Memory B cell (primary cell): ENCODE measurements at regions not wholly inside any gene's neighbourhood (a gene's known extent, or its start where the extent isn't known, plus 50 kb on each side); places are given as distances from the start of the nearest gene placed in this dataset.

ENCODE experiments used
- ATAC-seq: fragments of 150-1000 bp; cut with Tn5 transposase; 2 replicates; pipeline ENCODE4 v1.10.0; 2021; ENCODE audit warnings: low read depth, mild to moderate bottlenecking, moderate library complexity
- DNase-seq, 2 donors: peaks; one replicate each; pipeline ENCODE4 v3.0.0; 2022; ENCODE audit warnings: low spot score in 2 of 2
- H3K27ac Mint-ChIP-seq: one replicate; pipeline ENCODE4 v1.8.0; 2022; ENCODE audit warnings: mild to moderate bottlenecking, moderate library complexity, mixed read lengths
- H3K27me3 Mint-ChIP-seq: one replicate; pipeline ENCODE4 v1.8.0; 2022; ENCODE audit warnings: mixed read lengths
- H3K36me3 Mint-ChIP-seq: one replicate; pipeline ENCODE4 v1.8.0; 2022; ENCODE audit warnings: mild to moderate bottlenecking, mixed read lengths
- H3K4me1 Mint-ChIP-seq: one replicate; pipeline ENCODE4 v1.8.0; 2022; ENCODE audit warnings: mixed read lengths
- H3K4me3 Mint-ChIP-seq: one replicate; pipeline ENCODE4 v1.8.0; 2022; ENCODE audit warnings: mild to moderate bottlenecking, moderate library complexity, mixed read lengths
- H3K9me3 Mint-ChIP-seq: one replicate; pipeline ENCODE4 v1.8.0; 2022; ENCODE audit warnings: mixed read lengths

DNA sequence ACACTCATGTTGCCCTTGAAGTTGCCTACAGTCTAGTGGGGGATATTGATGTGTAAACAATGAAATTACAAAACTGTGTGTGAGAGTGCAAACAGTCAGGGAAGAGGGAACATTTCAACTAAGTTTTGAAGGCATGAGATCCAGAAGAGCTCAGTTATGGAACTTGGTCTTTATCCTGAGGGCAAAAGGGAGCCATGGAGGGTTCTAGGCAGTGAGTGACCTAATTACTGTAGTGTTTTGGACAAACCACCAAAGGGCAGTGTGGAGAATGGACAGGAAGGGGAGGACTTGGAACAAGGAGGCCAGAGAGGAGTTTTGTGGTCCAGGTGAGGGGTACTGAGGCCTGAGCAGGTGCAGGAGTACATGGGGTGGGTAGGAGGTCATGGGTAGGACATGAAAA, 143.7 kb upstream of the SMIM23 start:
- no peak for ATAC-seq
- Mint-ChIP-seq H3K27ac (no peak overlapping the region), H3K27me3 (peaks cover 17% of the 10 kb centered on the region), H3K9me3 (no peaks in the 10 kb centered on the region), H3K36me3 (no peaks in the 10 kb centered on the region), H3K4me1 (no peaks in the 10 kb centered on the region), H3K4me3 (no peak overlapping the region)
- no peak for DNase-seq

DNA sequence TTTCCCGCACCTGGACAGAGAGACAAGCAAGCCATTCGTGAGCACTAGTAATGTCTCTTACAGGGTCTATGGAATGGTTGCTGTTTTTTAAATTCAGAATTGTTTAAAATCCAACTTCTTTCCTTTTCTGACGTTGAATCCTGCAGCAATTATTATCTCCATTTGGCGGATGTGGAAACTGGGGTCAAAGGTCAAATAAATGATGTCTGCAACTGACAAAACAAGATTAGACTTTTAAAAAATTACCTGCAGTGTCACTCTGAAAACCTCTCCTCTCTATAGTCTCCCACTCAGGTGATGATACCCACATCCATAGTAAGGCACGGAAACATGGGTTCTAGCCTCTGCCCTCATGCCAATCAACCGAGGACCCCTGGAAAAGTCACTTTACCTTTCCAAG, 142.7 kb upstream of the SMIM23 start:
- Mint-ChIP-seq H3K27me3 (peaks cover 20% of the 10 kb centered on the region), H3K9me3 (no peaks in the 10 kb centered on the region), H3K4me1 (no peaks in the 10 kb centered on the region), H3K4me3 (no peak overlapping the region), H3K27ac (no peak overlapping the region), H3K36me3 (no peaks in the 10 kb centered on the region)
- DNase-seq, result no peak
- ATAC-seq, result no peak

- DNase-seq, result no peak
- ATAC-seq, result no peak
- Mint-ChIP-seq H3K27me3 (peaks cover 20% of the 10 kb centered on the region), H3K9me3 (no peaks in the 10 kb centered on the region), H3K4me3 (no peak overlapping the region), H3K4me1 (no peaks in the 10 kb centered on the region), H3K27ac (no peak overlapping the region), H3K36me3 (no peaks in the 10 kb centered on the region)
Observed at GRCh38 chr5:171644536-171644935, 141.1 kb upstream of the SMIM23 start.

GRCh38 chr5:171646102-171647042, 139.2 kb upstream of the SMIM23 start:
- Mint-ChIP-seq H3K36me3 (no peaks in the 10 kb centered on the region), H3K4me3 (no peak overlapping the region), H3K27me3 (peaks cover 20% of the 10 kb centered on the region), H3K4me1 (no peaks in the 10 kb centered on the region), H3K9me3 (no peaks in the 10 kb centered on the region), H3K27ac (no peak overlapping the region)
- DNase-seq, result no peak
- ATAC-seq, result no peak

DNA sequence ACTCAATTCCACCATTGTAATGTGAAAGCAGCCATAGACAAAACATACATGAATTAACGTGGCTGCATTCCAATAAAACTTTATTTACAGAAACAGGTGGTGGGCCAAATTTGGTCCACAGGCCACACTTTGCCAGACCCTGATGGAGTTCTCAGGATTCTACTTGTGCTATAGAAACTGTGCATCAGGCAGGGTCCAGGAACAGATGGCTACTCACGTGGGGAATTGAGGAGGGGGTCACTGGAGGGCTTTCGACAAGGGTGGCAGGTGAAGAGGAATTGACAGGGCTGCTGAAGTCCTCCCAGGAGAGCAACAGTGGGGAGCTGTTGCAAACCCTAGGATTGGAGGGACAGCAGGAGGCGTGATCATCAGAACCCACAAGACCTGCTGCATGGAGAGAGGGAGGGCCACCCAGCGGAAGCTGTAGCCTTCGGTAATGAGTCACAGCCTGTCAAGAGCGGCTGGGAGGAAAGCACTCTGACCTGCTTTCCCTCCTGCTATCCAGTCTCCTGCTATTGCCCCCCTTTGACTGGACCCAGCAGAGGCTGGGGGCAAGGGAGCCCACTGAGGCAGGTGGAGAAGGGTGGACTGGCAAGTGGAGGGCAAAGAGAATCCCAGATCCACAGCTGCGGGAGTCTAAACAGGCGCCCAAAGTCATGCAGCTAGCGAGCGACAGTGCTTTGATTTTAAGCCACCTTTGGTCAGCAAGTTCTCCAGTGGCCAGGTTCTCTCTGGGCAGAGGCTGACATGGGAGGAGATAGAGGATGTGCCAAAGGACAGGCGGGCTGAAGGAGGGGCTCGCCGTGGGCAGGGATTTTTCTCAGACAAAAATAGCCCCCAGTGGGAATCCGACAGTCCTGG, 138.3 kb upstream of the SMIM23 start:
- ATAC-seq (no peak), DNase-seq (no peak)
- Mint-ChIP-seq H3K4me1 (no peaks in the 10 kb centered on the region), H3K4me3 (no peak overlapping the region), H3K27me3 (peaks cover 17% of the 10 kb centered on the region), H3K36me3 (no peaks in the 10 kb centered on the region), H3K9me3 (no peaks in the 10 kb centered on the region), H3K27ac (no peak overlapping the region)

- Mint-ChIP-seq H3K4me1 (no peaks in the 10 kb centered on the region), H3K27ac (no peak overlapping the region), H3K27me3 (peaks cover 15% of the 10 kb centered on the region), H3K36me3 (no peaks in the 10 kb centered on the region), H3K4me3 (no peak overlapping the region), H3K9me3 (no peaks in the 10 kb centered on the region)
- no peak for ATAC-seq
- no peak for DNase-seq
Observed at GRCh38 chr5:171647904-171648260, 137.7 kb upstream of the SMIM23 start.

GRCh38 chr5:171648279-171649074, 137.1 kb upstream of the SMIM23 start:
- no peak overlapping the region for H3K4me3 Mint-ChIP-seq
- no peak overlapping the region for H3K27ac Mint-ChIP-seq
- no peaks in the 10 kb centered on the region for H3K36me3 Mint-ChIP-seq
- H3K4me1 Mint-ChIP-seq, result no peaks in the 10 kb centered on the region
- DNase-seq (no peak), ATAC-seq (no peak)
- peaks cover 15% of the 10 kb centered on the region for H3K27me3 Mint-ChIP-seq
- peaks cover 1% of the 10 kb centered on the region for H3K9me3 Mint-ChIP-seq

GRCh38 chr5:171649075-171649401, 136.6 kb upstream of the SMIM23 start:
- Mint-ChIP-seq H3K36me3 (no peaks in the 10 kb centered on the region), H3K27ac (no peak overlapping the region), H3K27me3 (peaks cover 13% of the 10 kb centered on the region), H3K4me3 (no peak overlapping the region), H3K4me1 (no peaks in the 10 kb centered on the region), H3K9me3 (peaks cover 3% of the 10 kb centered on the region)
- DNase-seq (no peak), ATAC-seq (no peak)

- Mint-ChIP-seq H3K27me3 (peaks cover 13% of the 10 kb centered on the region), H3K9me3 (peaks cover 6% of the 10 kb centered on the region), H3K27ac (no peak overlapping the region), H3K4me3 (no peak overlapping the region), H3K36me3 (no peaks in the 10 kb centered on the region), H3K4me1 (no peaks in the 10 kb centered on the region)
- ATAC-seq (no peak), DNase-seq (no peak)
Observed at GRCh38 chr5:171650597-171650996, 135.0 kb upstream of the SMIM23 start.

DNA sequence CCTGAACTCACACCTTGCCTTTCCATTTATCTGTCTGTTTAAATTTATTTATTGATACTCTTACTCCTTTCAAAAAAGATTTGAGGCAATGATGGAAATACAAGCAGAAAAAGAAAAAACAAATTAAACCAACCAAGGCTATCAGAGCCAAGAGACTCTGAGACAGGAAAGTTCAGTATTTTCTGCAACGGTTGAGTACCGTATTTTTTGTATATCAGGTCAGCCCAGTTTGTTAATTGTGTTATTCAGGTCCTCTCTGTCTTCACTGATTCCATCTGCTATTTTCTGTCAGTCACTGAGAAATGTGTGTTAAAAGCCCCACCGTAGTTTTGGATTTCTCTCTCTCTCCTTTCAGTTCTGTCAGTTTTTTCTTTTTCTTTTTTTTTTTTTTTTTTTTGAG, 134.5 kb upstream of the SMIM23 start:
- ATAC-seq, result no peak
- Mint-ChIP-seq H3K27ac (no peak overlapping the region), H3K36me3 (no peaks in the 10 kb centered on the region), H3K4me1 (no peaks in the 10 kb centered on the region), H3K9me3 (peaks cover 6% of the 10 kb centered on the region), H3K27me3 (peaks cover 8% of the 10 kb centered on the region), H3K4me3 (no peak overlapping the region)
- no peak for DNase-seq

DNA sequence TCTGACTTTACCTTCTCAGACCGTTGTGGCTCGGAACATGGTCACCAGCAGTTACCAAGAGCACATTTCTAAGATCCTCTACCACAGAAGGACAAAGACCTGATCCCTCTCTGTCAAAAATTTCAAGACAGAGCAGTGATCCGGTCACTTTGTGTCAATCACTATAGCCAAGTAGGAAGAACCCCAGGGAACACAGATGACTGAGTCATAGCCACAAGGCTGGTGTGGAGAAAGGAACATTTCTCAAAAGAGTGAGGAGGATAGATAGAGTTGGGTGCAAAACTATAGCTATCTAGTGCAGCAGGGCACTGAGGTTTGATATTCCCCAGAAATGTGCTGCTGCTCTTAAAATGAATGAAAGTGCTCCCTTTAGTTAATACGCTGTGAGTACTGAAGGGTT, 130.7 kb upstream of the SMIM23 start:
- no peak for ATAC-seq
- no peak overlapping the region for H3K4me3 Mint-ChIP-seq
- H3K9me3 Mint-ChIP-seq, result peaks cover 6% of the 10 kb centered on the region
- H3K27me3 Mint-ChIP-seq, result peaks cover 3% of the 10 kb centered on the region
- no peaks in the 10 kb centered on the region for H3K36me3 Mint-ChIP-seq
- no peaks in the 10 kb centered on the region for H3K4me1 Mint-ChIP-seq
- H3K27ac Mint-ChIP-seq, result no peak overlapping the region
- no peak for DNase-seq

DNA sequence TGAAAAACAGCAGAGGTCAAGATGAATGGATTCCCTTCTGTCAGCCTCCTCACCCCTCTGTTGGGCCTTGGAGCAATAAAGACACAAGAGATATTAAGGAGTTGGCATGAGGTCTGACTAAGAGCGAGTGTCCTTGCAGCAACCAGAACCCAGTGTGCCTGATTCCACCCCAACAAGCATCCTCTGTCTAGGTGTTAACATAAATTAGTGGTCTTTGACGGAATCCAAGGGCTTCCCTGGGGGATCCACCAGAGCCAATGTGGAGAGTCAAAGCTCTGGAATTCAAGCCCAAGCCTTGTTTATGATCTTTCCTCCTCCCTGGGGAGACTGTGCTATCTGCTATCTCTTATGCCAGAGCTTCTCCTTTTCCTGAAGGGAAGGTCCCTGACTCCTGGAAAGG, 128.1 kb upstream of the SMIM23 start:
- no peak for DNase-seq
- H3K27ac Mint-ChIP-seq, result no peak overlapping the region
- H3K36me3 Mint-ChIP-seq, result no peaks in the 10 kb centered on the region
- ATAC-seq, result no peak
- H3K27me3 Mint-ChIP-seq, result peaks cover 3% of the 10 kb centered on the region
- no peak overlapping the region for H3K4me3 Mint-ChIP-seq
- H3K9me3 Mint-ChIP-seq, result peaks cover 6% of the 10 kb centered on the region
- H3K4me1 Mint-ChIP-seq, result no peaks in the 10 kb centered on the region

GRCh38 chr5:171659896-171660295, 125.7 kb upstream of the SMIM23 start:
- DNase-seq, result no peak
- Mint-ChIP-seq H3K36me3 (no peaks in the 10 kb centered on the region), H3K27ac (no peak overlapping the region), H3K9me3 (peaks cover 2% of the 10 kb centered on the region), H3K4me3 (no peak overlapping the region), H3K27me3 (peaks cover under 1% of the 10 kb centered on the region), H3K4me1 (no peaks in the 10 kb centered on the region)
- no peak for ATAC-seq

GRCh38 chr5:171660434-171660833, 125.2 kb upstream of the SMIM23 start:
- ATAC-seq (no peak), DNase-seq (no peak)
- H3K27ac Mint-ChIP-seq, result no peak overlapping the region
- no peaks in the 10 kb centered on the region for H3K36me3 Mint-ChIP-seq
- H3K4me3 Mint-ChIP-seq, result no peak overlapping the region
- H3K4me1 Mint-ChIP-seq, result no peaks in the 10 kb centered on the region
- H3K9me3 Mint-ChIP-seq, result peaks cover 2% of the 10 kb centered on the region
- peaks cover 2% of the 10 kb centered on the region for H3K27me3 Mint-ChIP-seq
